GM12878 (cell line): ENCODE measurements at regions not wholly inside any gene's neighbourhood (a gene's known extent, or its start where the extent isn't known, plus 50 kb on each side); places are given as distances from the start of the nearest gene placed in this dataset.

Source experiments
- CHD1 ChIP-seq: IDR thresholded peaks from 2 replicates; pipeline ENCODE4 v1.6.1; 2012; ENCODE audit warnings: low read depth, low read length, improper control_type of control experiment
- JUNB ChIP-seq: IDR thresholded peaks from 2 replicates; pipeline ENCODE4 v1.6.1; 2016; ENCODE audit warnings: antibody characterized with exemption, mild to moderate bottlenecking
- NRF1 ChIP-seq: conservative IDR thresholded peaks from 2 replicates; pipeline ENCODE4 v1.6.1; 2011; ENCODE audit warnings: mild to moderate bottlenecking, low read depth, low read length, improper control_type of control experiment
- POLR2AphosphoS2 ChIP-seq: IDR thresholded peaks from 2 replicates; pipeline ENCODE4 v1.6.1; 2011; ENCODE audit warnings: low read depth, mild to moderate bottlenecking, low read length, improper control_type of control experiment, moderate library complexity
- RAD21 ChIP-seq: IDR thresholded peaks from 2 replicates; pipeline ENCODE4 v1.6.1; 2011; ENCODE audit warnings: mild to moderate bottlenecking, low read depth, low read length, moderate library complexity; ENCODE audit not compliant: insufficient read depth
- RBBP5 ChIP-seq: fragments of 200-600 bp; sonication (generic); conservative IDR thresholded peaks from 2 replicates; pipeline ENCODE4 v1.6.1; 2016
- SREBF1 ChIP-seq: IDR thresholded peaks from 2 replicates; pipeline ENCODE4 v1.6.1; 2012; ENCODE audit warnings: mild to moderate bottlenecking, low read length
- SUZ12 ChIP-seq: fragments of 200-600 bp; sonication (generic); IDR thresholded peaks from one replicate; pipeline ENCODE4 v1.6.1; 2018; ENCODE audit warnings: antibody characterized with exemption, mild to moderate bottlenecking; ENCODE audit not compliant: unreplicated experiment
- ZNF622 ChIP-seq: fragments of 450-650 bp; IDR thresholded peaks from 2 replicates; pipeline ENCODE4 v1.6.1; 2017; ENCODE audit warnings: mild to moderate bottlenecking, inconsistent platforms
- TF ChIP-seq, protein P1 (sequence below): IDR thresholded peaks from 2 replicates; pipeline ENCODE4 v1.6.1; 2012; ENCODE audit warnings: improper control_type of control experiment, low read depth, low read length; ENCODE audit not compliant: insufficient replicate concordance
- TF ChIP-seq, protein P2 (sequence below): IDR thresholded peaks from 2 replicates; pipeline ENCODE4 v1.6.1; 2012; ENCODE audit warnings: low read depth, low read length, improper control_type of control experiment
- TF ChIP-seq, protein P3 (sequence below): IDR thresholded peaks from 2 replicates; pipeline ENCODE4 v1.6.1; 2011; ENCODE audit warnings: mild to moderate bottlenecking, low read depth, low read length, moderate library complexity; ENCODE audit not compliant: insufficient replicate concordance
- TF ChIP-seq, protein P4 (sequence below): fragments of 450-650 bp; IDR thresholded peaks from 2 replicates; pipeline ENCODE4 v1.6.1; 2016; ENCODE audit warnings: mild to moderate bottlenecking

DNA sequence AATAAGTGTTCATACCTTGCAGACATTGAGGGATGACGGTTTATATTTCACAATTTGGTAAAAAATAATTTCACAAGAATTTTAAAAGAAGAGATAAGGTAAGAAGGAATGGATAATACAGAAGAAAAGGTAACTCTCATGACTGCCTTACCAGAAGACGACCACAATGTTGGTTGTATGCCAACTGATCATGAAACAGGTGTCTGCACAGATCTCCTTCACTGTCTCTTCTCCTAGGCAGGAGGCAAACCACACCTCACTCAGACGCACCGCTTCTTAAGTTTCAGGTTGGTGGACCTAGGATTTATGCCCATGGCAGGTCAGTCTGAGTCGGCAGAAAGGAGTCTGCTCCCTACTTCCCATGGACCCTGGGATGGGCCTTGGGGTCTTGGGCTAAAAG lies 177.2 kb downstream of the VSIG4 start (continued):
- TF ChIP-seq, protein P1, sequence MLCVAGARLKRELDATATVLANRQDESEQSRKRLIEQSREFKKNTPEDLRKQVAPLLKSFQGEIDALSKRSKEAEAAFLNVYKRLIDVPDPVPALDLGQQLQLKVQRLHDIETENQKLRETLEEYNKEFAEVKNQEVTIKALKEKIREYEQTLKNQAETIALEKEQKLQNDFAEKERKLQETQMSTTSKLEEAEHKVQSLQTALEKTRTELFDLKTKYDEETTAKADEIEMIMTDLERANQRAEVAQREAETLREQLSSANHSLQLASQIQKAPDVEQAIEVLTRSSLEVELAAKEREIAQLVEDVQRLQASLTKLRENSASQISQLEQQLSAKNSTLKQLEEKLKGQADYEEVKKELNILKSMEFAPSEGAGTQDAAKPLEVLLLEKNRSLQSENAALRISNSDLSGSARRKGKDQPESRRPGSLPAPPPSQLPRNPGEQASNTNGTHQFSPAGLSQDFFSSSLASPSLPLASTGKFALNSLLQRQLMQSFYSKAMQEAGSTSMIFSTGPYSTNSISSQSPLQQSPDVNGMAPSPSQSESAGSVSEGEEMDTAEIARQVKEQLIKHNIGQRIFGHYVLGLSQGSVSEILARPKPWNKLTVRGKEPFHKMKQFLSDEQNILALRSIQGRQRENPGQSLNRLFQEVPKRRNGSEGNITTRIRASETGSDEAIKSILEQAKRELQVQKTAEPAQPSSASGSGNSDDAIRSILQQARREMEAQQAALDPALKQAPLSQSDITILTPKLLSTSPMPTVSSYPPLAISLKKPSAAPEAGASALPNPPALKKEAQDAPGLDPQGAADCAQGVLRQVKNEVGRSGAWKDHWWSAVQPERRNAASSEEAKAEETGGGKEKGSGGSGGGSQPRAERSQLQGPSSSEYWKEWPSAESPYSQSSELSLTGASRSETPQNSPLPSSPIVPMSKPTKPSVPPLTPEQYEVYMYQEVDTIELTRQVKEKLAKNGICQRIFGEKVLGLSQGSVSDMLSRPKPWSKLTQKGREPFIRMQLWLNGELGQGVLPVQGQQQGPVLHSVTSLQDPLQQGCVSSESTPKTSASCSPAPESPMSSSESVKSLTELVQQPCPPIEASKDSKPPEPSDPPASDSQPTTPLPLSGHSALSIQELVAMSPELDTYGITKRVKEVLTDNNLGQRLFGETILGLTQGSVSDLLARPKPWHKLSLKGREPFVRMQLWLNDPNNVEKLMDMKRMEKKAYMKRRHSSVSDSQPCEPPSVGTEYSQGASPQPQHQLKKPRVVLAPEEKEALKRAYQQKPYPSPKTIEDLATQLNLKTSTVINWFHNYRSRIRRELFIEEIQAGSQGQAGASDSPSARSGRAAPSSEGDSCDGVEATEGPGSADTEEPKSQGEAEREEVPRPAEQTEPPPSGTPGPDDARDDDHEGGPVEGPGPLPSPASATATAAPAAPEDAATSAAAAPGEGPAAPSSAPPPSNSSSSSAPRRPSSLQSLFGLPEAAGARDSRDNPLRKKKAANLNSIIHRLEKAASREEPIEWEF: no peak
- TF ChIP-seq SREBF1 (no peak), CHD1 (no peak), ZNF622 (no peak), NRF1 (no peak), SUZ12 (no peak), JUNB (no peak), RAD21 (no peak), POLR2AphosphoS2 (no peak), RBBP5 (no peak)
- TF ChIP-seq, protein P2, sequence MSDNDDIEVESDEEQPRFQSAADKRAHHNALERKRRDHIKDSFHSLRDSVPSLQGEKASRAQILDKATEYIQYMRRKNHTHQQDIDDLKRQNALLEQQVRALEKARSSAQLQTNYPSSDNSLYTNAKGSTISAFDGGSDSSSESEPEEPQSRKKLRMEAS: no peak
- TF ChIP-seq, protein P3, sequence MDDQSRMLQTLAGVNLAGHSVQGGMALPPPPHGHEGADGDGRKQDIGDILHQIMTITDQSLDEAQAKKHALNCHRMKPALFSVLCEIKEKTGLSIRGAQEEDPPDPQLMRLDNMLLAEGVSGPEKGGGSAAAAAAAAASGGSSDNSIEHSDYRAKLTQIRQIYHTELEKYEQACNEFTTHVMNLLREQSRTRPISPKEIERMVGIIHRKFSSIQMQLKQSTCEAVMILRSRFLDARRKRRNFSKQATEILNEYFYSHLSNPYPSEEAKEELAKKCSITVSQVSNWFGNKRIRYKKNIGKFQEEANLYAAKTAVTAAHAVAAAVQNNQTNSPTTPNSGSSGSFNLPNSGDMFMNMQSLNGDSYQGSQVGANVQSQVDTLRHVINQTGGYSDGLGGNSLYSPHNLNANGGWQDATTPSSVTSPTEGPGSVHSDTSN: no peak
- TF ChIP-seq, protein P4, sequence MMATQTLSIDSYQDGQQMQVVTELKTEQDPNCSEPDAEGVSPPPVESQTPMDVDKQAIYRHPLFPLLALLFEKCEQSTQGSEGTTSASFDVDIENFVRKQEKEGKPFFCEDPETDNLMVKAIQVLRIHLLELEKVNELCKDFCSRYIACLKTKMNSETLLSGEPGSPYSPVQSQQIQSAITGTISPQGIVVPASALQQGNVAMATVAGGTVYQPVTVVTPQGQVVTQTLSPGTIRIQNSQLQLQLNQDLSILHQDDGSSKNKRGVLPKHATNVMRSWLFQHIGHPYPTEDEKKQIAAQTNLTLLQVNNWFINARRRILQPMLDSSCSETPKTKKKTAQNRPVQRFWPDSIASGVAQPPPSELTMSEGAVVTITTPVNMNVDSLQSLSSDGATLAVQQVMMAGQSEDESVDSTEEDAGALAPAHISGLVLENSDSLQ: no peak
